Hematopoietic multipotent progenitor cell treated with erythropoietin and hydrocortisone succinate and interleukin-3 and kit ligand, for 8 days (in vitro differentiated cells): ENCODE measurements at regions not wholly inside any gene's neighbourhood (a gene's known extent, or its start where the extent isn't known, plus 50 kb on each side); places are given as distances from the start of the nearest gene placed in this dataset.

Source experiments
- DNase-seq: peaks from one replicate; pipeline ENCODE4 v3.0.0-alpha.2; 2015

GRCh38 chr4:26144526-26145155 lies 176.2 kb upstream of the RBPJ start:
- no peak for DNase-seq

DNA sequence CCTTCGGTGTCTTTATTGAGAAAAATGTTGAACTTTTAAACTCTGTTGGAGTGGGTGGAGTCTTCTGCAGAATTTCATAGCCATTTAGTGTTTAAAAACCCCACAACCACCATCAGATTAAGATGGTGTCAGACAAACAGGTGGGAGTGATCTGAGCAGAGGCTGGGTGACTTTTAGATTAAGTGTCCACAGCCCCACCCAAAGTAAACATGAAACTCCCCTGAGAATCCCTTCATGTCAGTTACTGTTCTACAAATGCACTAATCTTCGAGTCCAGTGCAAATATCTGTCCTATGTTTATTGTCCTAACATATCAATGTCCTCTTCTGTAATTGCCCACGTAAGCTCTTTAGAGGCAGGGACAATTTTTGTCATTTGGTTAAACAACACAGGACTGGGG lies 175.6 kb upstream of the RBPJ start:
- no peak for DNase-seq

DNA sequence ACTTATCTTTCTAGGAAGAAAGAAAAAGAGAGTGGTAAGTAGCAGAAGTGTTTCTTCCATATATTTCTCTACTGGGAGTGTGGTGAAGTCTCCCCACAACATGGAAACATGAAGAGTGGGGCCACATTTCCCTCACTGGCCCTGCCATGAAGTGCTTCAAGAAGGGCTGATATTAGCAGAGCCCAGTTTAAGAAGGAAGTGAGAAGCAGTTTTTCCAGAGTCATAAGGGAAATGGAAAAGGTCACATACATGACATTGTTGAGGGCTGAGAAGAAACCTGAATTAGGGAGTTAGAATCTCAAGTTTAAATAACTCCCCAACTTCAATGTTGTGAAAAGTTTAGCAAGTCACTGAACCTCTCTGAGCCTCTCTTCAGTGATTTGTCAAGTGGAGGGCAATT lies 171.9 kb upstream of the RBPJ start:
- no peak for DNase-seq

GRCh38 chr4:26150948-26151347 lies 169.9 kb upstream of the RBPJ start:
- DNase-seq, result no peak

DNA sequence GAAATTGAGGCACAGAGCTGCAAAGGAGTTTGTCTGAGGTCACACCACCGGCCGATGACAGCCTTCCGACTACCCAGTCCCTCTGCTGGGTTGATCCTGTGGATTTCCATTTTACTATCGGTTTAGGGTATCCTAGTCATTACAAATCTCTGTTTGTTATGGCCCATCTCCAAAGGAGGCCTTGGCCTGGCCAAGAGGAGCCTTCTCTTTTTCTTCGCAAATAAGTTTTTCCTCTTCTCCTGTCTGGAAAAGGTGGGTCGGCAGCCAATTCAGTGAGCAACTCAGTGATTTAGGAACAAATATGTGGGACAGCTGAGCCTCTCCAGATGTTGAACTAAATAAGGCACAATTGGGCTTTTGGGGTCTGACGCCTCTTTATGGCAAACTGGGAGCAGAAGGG lies 169.2 kb upstream of the RBPJ start:
- DNase-seq, result no peak

DNA sequence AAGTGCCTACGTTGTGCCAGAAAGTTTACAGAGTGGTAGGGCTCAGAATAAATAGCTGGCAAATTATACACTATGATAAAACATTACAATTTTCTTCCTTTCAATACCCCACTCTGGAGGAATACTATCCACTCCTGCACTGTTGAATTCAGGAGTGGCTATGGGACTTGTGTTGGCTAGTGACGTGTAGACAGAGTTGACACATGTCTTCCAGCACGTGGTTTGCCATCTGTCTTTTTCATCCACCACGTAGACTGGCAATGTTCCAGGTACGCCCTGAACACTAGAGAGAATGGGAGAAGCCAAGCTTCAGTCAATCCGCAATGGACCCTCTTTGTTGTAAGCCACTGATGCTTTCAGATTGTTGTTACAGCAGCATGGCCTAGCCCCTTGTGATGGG lies 168.8 kb upstream of the RBPJ start:
- no peak for DNase-seq

DNA sequence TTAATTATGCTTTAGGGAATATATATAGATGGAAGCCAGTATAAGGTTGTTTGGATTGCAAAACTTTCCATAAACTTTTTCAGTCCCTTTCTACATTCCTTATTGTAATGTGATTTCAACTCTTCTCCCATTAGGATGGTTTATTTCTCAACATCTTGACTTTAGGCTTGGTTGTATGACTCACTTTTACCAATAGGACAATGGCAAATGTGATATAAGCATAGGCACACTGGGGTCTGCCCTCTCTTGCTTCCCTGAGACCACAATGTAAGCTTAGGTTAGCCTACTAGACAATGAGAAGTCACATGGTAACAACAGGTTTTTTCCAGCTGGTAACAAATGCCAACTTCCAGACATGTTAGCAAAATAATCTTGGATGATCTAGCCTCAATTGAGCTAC lies 163.3 kb upstream of the RBPJ start:
- no peak for DNase-seq

- no peak for DNase-seq
Observed at GRCh38 chr4:26160591-26160990, 160.2 kb upstream of the RBPJ start.

- no peak for DNase-seq
Observed at GRCh38 chr4:26161030-26161824, 159.6 kb upstream of the RBPJ start.

- DNase-seq, result no peak
Observed at GRCh38 chr4:26162101-26162500, 158.7 kb upstream of the RBPJ start.

GRCh38 chr4:26163425-26164362 lies 157.1 kb upstream of the RBPJ start:
- no peak for DNase-seq

- no peak for DNase-seq
Observed at GRCh38 chr4:26171501-26171900, 149.3 kb upstream of the RBPJ start.

DNA sequence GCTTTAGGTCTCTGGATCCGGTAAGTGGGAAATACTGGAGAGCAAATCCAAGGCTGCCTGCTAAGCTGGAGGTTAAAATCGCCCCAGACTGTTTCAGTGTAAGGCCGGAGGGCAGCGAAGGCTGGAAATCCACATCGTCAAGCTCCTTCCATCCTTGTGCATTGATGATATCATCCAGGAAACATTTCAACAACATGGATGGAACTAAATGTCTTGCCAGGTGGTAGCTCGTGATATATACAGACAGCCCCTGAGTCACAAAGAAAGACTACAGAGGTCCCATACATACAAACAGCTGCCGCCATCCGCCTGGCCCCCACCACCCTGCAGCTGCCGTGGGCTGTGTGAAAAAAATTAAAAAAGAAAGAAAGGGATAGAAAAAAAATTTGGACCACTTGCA lies 148.9 kb upstream of the RBPJ start:
- no peak for DNase-seq

- no peak for DNase-seq
Observed at GRCh38 chr4:26173619-26174018, 147.2 kb upstream of the RBPJ start.

DNA sequence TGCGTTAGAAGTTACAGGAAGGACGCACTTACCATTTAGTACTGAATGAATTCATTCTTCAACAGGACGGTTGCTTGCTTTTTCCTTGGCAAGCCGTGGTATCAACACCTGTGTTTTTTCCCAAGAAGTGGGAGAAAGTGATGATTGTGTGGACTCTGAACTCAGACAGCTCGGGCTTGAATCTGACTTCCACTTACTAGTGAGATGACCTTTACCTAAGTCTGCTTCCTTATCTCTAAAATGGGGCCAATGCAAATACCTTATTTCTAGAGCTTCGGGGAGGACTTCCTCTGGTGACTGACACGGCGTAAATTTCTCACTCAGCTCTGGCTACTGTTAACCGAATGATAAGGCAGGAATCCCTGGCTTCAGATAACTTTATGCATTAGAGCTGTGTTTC lies 146.8 kb upstream of the RBPJ start:
- no peak for DNase-seq

DNA sequence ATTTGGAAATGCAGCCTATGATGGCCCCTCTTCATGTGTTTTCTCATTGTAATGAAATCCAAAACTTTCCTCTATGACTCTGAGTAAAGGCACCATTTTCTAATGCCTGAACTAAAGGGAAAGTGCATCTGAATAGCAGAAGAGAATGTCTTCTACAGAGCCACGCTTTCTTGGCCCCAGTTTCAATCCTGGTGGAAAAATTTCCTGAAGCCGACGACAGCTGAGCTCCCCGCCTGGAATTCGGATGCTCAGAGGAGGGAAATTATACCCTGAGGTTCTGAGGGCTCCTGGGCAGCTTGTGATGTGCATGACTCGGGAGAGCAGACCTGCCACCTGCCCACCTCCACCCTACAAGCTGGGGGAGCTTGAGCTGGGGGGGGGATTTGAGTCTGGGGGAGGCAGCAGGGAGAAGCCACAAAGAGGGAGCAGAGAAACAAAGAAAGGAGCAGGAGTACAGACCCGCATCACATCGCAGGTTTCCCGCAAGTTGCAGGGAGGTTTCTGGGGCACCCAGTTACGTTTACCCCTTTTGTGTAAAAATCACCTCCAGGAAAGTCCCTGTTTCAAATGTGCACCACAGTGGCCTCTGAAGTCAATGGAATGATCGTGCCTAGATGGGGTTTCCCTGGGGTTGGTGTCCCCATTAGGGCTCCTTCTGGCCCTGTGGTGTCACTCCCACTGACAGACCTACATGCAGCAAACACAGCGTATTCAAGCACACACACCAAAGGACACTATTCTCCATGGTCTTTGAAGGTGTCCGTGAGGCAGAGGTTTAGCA lies 145.6 kb upstream of the RBPJ start:
- no peak for DNase-seq

DNA sequence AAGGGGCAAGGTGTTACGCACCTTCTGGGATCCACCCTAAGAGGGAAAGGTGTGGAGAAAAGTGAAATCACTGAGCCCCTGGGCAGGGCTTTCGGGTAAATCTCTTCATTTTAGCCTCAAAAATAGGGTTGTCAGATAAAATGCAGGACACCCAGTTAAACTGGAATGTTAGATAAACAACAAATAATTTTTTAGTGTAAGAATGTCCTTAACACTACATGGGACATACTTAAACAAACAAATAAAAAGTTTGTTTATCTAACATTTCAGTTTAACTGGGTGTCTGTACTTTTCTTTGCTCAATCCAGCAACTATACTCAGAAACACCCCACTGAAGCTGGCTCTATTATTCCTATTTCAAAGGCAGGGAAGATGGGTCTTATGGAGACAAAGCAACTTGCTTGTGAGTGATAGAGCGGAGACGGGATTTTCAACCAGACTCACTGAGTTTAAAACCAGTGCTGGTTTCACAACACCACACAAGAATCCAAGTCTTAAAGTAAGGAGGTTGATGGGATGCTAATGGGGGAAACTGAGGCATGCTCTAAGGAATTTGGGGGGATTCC lies 144.8 kb upstream of the RBPJ start:
- no peak for DNase-seq

DNA sequence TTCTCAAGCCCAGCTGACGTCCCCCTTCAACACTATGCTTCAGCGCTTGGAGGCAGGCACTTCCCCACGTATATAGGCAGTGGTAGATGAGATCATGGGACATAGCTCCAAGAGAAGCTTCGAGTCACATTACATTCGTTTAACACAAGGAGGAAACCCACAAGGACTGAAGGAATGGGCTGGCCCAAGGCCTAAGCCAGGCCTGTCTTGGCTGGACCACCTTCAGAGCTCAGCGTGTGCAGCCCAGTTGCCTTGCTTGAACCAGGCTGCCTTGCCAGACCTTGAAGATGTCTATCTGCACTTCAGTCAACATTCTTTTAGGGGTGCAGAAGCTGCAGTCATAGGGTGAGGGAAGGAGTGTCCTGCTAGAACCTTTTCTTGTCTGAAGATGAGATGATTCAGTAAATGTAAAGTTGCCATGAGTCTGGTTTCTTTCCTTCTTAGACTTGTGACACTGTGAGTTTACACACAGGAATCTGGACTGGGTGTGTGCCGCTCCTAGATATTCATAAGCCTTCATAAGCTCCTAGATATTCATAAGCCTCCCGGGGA lies 144.1 kb upstream of the RBPJ start:
- no peak for DNase-seq

DNA sequence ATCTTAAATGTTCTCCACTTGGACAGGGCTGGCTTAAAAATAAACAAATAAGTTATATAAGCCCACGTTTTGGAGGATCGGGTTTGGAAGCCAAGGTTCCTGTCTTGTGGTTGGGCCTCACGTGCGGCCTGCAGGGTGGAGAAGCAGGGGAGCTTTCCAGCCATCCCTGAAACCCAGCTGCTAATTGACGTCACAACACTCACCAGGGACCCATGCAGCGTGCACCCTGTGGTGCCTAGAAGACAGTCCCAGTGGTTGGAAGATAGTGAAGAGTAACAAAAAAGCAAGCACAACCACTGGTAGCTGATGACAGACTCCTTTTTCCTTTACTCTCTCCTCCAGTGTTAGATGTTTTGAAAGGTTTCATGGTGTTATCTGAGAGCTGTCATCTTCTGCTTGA lies 142.0 kb upstream of the RBPJ start:
- DNase-seq, result no peak

GRCh38 chr4:26179316-26179760 lies 141.5 kb upstream of the RBPJ start:
- no peak for DNase-seq

DNA sequence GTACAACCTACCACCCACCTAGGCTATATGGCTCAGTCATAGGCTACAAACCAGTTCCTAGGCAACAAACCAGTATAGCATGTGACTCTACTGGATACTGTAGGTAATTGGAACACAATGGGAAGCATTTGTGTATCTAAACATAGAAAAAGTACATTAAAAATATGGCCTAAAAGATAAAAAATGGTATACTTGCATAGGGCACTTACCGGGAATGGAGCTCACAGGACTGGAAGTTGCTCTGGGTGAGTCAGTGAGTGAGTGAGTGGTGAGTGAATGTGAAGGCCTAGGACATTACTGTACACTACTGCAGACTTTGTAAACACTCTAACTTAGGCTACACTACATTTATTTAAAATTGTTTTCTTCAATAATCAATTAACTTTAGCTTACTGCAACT lies 139.2 kb upstream of the RBPJ start:
- DNase-seq, result no peak

DNA sequence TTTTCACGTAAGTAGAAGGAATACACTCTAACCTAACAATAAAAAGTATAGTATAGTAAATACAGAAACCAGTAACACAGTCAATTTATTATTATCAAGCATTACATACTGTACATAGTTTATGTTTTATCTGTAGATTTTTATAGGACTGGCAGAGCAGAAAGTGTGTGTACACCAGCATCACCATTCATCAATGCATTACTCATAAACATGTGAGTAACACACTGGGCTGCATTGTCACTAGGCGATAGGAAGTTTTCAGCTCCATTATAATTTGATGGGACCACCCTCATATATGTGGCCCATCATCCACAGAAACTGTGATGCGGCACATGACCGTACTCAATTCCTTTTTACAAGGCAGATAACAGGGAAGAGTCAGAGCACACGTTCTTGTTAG lies 137.8 kb upstream of the RBPJ start:
- no peak for DNase-seq
